Natural killer cell (primary cell): ENCODE measurements at regions not wholly inside any gene's neighbourhood (a gene's known extent, or its start where the extent isn't known, plus 50 kb on each side); places are given as distances from the start of the nearest gene placed in this dataset.

ENCODE experiments used
- ATAC-seq, 3 donors: fragments of 150-1000 bp in 2 of 3; fragments of 200-7000 bp in 1 of 3; cut with Tn5 transposase; 1 replicate in 1 of 3; 2 replicates in 2 of 3; pipeline ENCODE4 v1.10.0; 2021; ENCODE audit warnings: mild to moderate bottlenecking in 2 of 3, moderate library complexity in 2 of 3
- DNase-seq, 2 donors: peaks; one replicate each; pipeline versions ENCODE4 v3.0.0 to v3.0.0-alpha.2; 2013 to 2021; ENCODE audit warnings: mixed read lengths in 1 of 2
- H3K27ac ChIP-seq: one replicate; pipeline ENCODE4 v1.5.1; 2013; ENCODE audit warnings: mild to moderate bottlenecking, low read length
- H3K27me3 ChIP-seq: one replicate; pipeline ENCODE4 v1.6.1; 2013; ENCODE audit warnings: low read length; ENCODE audit not compliant: control insufficient read depth, insufficient read depth
- H3K36me3 ChIP-seq: one replicate; pipeline ENCODE4 v1.6.1; 2013; ENCODE audit warnings: low read length; ENCODE audit not compliant: control insufficient read depth, insufficient read depth
- H3K4me1 ChIP-seq: one replicate; pipeline ENCODE4 v1.6.1; 2013; ENCODE audit warnings: low read length; ENCODE audit not compliant: control insufficient read depth, insufficient read depth
- H3K4me3 ChIP-seq: one replicate; pipeline ENCODE4 v1.5.1; 2013; ENCODE audit warnings: low read length
- H3K9me3 ChIP-seq: one replicate; pipeline ENCODE4 v1.6.1; 2013; ENCODE audit warnings: low read length; ENCODE audit not compliant: control insufficient read depth, insufficient read depth
- H3K27ac Mint-ChIP-seq, 2 donors: one replicate each; pipeline ENCODE4 v1.8.0; 2022; ENCODE audit warnings: mild to moderate bottlenecking in 2 of 2, mixed read lengths in 2 of 2, moderate library complexity in 1 of 2
- H3K27me3 Mint-ChIP-seq, 2 donors: one replicate each; pipeline ENCODE4 v1.8.0; 2022; ENCODE audit warnings: low read depth in 2 of 2, mixed read lengths in 2 of 2
- H3K36me3 Mint-ChIP-seq: one replicate; pipeline ENCODE4 v1.8.0; 2022; ENCODE audit warnings: mixed read lengths
- H3K4me1 Mint-ChIP-seq, 2 donors: one replicate each; pipeline ENCODE4 v1.8.0; 2022; ENCODE audit warnings: mixed read lengths in 2 of 2
- H3K4me3 Mint-ChIP-seq: one replicate; pipeline ENCODE4 v1.8.0; 2022; ENCODE audit warnings: mild to moderate bottlenecking, moderate library complexity, mixed read lengths
- H3K9me3 Mint-ChIP-seq, 2 donors: one replicate each; pipeline ENCODE4 v1.8.0; 2022; ENCODE audit warnings: mixed read lengths in 2 of 2
- CTCF ChIP-seq: fragments of 200-600 bp; IDR thresholded peaks from one replicate; pipeline ENCODE4 v1.8.0; 2022; ENCODE audit warnings: antibody characterized with exemption
- WGBS: methylation state at CpG from one replicate; pipeline ENCODE4 v1.1.7; 2013; ENCODE audit warnings: missing lambda C conversion rate; ENCODE audit not compliant: insufficient coverage; 5-methylcytosine and 5-hydroxymethylcytosine counted together
- intact Hi-C: fragments of 100-400 bp; cut with micrococcal nuclease; formaldehyde crosslinking; loops from one replicate; pipeline ENCODE4 v1.14.2; 2022

GRCh38 chr12:41680155-41680554 is 464.5 kb downstream of the GXYLT1 start:
- no peak for ATAC-seq

GRCh38 chr12:41663598-41664265 is 475.6 kb downstream of the PDZRN4 start:
- Histone ChIP-seq H3K27ac (no peak overlapping the region), H3K4me1 (no peaks in the 10 kb centered on the region), H3K27me3 (no peaks in the 10 kb centered on the region), H3K4me3 (no peak overlapping the region), H3K9me3 (no peaks in the 10 kb centered on the region), H3K36me3 (no peaks in the 10 kb centered on the region)
- H3K36me3 Mint-ChIP-seq: no peaks in the 10 kb centered on the region
- ATAC-seq (no peak), DNase-seq (no peak)
- no peak overlapping the region for H3K27ac Mint-ChIP-seq
- no peak overlapping the region for H3K4me3 Mint-ChIP-seq
- H3K9me3 Mint-ChIP-seq: peaks cover 11 to 19% of the 10 kb centered on the region in 2 donors
- no peaks in the 10 kb centered on the region for H3K27me3 Mint-ChIP-seq
- no peaks in the 10 kb centered on the region for H3K4me1 Mint-ChIP-seq
- 51% methylated on average over 3 of the region's 4 CpGs for whole genome bisulfite sequencing
- intact Hi-C loops: no loop called here
- no peak for TF ChIP-seq CTCF

More at GRCh38 chr12:41680155-41680554, 464.5 kb downstream of the GXYLT1 start:
- H3K4me1 ChIP-seq: no peaks in the 10 kb centered on the region
- H3K4me1 Mint-ChIP-seq: no peaks in the 10 kb centered on the region
- TF ChIP-seq CTCF: no peak
- H3K27me3 ChIP-seq: no peaks in the 10 kb centered on the region
- no peaks in the 10 kb centered on the region for H3K9me3 ChIP-seq
- 100% methylated on average over 1 of the region's 1 CpG for WGBS
- intact Hi-C loops: no loop called here
- H3K27ac Mint-ChIP-seq: no peak overlapping the region
- no peak overlapping the region for H3K4me3 ChIP-seq
- peaks cover 3 to 4% of the 10 kb centered on the region in 2 donors for H3K9me3 Mint-ChIP-seq
- H3K4me3 Mint-ChIP-seq: no peak overlapping the region
- no peak overlapping the region for H3K27ac ChIP-seq
- DNase-seq: no peak
- no peaks in the 10 kb centered on the region for H3K36me3 Mint-ChIP-seq
- no peaks in the 10 kb centered on the region for H3K27me3 Mint-ChIP-seq
- H3K36me3 ChIP-seq: no peaks in the 10 kb centered on the region

- Mint-ChIP-seq H3K27ac (no peak overlapping the region), H3K4me3 (no peak overlapping the region), H3K9me3 (peaks cover 14 to 22% of the 10 kb centered on the region in 2 donors), H3K4me1 (no peaks in the 10 kb centered on the region), H3K36me3 (no peaks in the 10 kb centered on the region), H3K27me3 (no peaks in the 10 kb centered on the region)
- Histone ChIP-seq H3K36me3 (no peaks in the 10 kb centered on the region), H3K9me3 (no peaks in the 10 kb centered on the region), H3K27ac (no peak overlapping the region), H3K27me3 (no peaks in the 10 kb centered on the region), H3K4me1 (no peaks in the 10 kb centered on the region), H3K4me3 (no peak overlapping the region)
- 96% methylated on average over 4 of the region's 4 CpGs for WGBS
- DNase-seq (no peak), ATAC-seq (no peak)
- no peak for TF ChIP-seq CTCF
- intact Hi-C loops: no loop called here
Measured at GRCh38 chr12:41661141-41661765, 473.1 kb downstream of the PDZRN4 start.
